Brain microvascular endothelial cell (primary cell): ENCODE measurements at regions not wholly inside any gene's neighbourhood (a gene's known extent, or its start where the extent isn't known, plus 50 kb on each side); places are given as distances from the start of the nearest gene placed in this dataset.
A peak's percentile ranks its signal among the peaks of the same experiment; 100 is the strongest.

Experiments
- DNase-seq: peaks from one replicate; pipeline ENCODE4 v3.0.0-alpha.2; 2020
- H3K27ac ChIP-seq: fragments of 250-450 bp; sonication (Bioruptor Pico); 2 replicates; pipeline ENCODE4 v1.5.1; 2020; ENCODE audit warnings: mild to moderate bottlenecking, moderate library complexity
- H3K27me3 ChIP-seq: fragments of 250-450 bp; sonication (Bioruptor Pico); replicated peaks from 2 replicates; pipeline ENCODE4 v1.5.1; 2020; ENCODE audit warnings: mild to moderate bottlenecking
- H3K36me3 ChIP-seq: fragments of 250-450 bp; sonication (Bioruptor Pico); replicated peaks from 2 replicates; pipeline ENCODE4 v1.5.1; 2020; ENCODE audit warnings: mild to moderate bottlenecking
- H3K4me3 ChIP-seq: 2 replicates; pipeline ENCODE4 v1.5.1; 2011; ENCODE audit warnings: low read depth, mild to moderate bottlenecking, control low read depth, low read length, moderate library complexity
- CTCF ChIP-seq: IDR thresholded peaks from 2 replicates; pipeline ENCODE4 v1.5.1; 2011; ENCODE audit warnings: low read depth, mild to moderate bottlenecking, moderate library complexity, low read length, control low read depth, inconsistent platforms; ENCODE audit errors: missing control alignments
- in situ Hi-C: cut with HindIII; loops from 2 replicates; pipeline ENCODE4 v1.10.0; 2017; ENCODE audit warnings: low sequenced_read_pairs, low pct_ligation_motif_present

- no peak for DNase-seq
- H3K27ac ChIP-seq = no peak overlapping the region
- H3K27me3 ChIP-seq = no peaks in the 10 kb centered on the region
- no peak overlapping the region for H3K4me3 ChIP-seq
- no peaks in the 10 kb centered on the region for H3K36me3 ChIP-seq
- in situ Hi-C loops = no loop called here
- TF ChIP-seq CTCF = no peak
Observed at GRCh38 chr10:10897400-10897799, 120.3 kb upstream of the CELF2 start.

- Histone ChIP-seq H3K27me3 (no peaks in the 10 kb centered on the region), H3K36me3 (no peaks in the 10 kb centered on the region), H3K27ac (no peak overlapping the region), H3K4me3 (no peak overlapping the region)
- DNase-seq = no peak
- no peak for TF ChIP-seq CTCF
- in situ Hi-C loops = no loop called here
Observed at GRCh38 chr10:10901906-10902305, 115.8 kb upstream of the CELF2 start.

- H3K27ac ChIP-seq = no peak overlapping the region
- TF ChIP-seq CTCF = no peak
- no peak overlapping the region for H3K4me3 ChIP-seq
- in situ Hi-C loops = no loop called here
- DNase-seq = no peak
- H3K36me3 ChIP-seq = no peaks in the 10 kb centered on the region
- H3K27me3 ChIP-seq = no peaks in the 10 kb centered on the region
Observed at GRCh38 chr10:10902951-10903350, 114.7 kb upstream of the CELF2 start.

- no peaks in the 10 kb centered on the region for H3K27me3 ChIP-seq
- no peak overlapping the region for H3K4me3 ChIP-seq
- TF ChIP-seq CTCF = peak; percentile 6
- H3K36me3 ChIP-seq = no peaks in the 10 kb centered on the region
- no peak for DNase-seq
- in situ Hi-C loops = no loop called here
- no peak overlapping the region for H3K27ac ChIP-seq
Observed at GRCh38 chr10:10903620-10904019, 114.1 kb upstream of the CELF2 start.

GRCh38 chr10:10910634-10911033 lies 107.0 kb upstream of the CELF2 start:
- Histone ChIP-seq H3K27me3 (no peaks in the 10 kb centered on the region), H3K27ac (peak overlapping the region; percentile 75), H3K36me3 (no peaks in the 10 kb centered on the region), H3K4me3 (no peak overlapping the region)
- in situ Hi-C loops = no loop called here
- no peak for TF ChIP-seq CTCF
- DNase-seq = no peak

- Histone ChIP-seq H3K4me3 (no peak overlapping the region), H3K27me3 (no peaks in the 10 kb centered on the region), H3K36me3 (no peaks in the 10 kb centered on the region), H3K27ac (peak overlapping the region; percentile 75)
- DNase-seq = no peak
- in situ Hi-C loops = no loop called here
- no peak for TF ChIP-seq CTCF
Observed at GRCh38 chr10:10911035-10911434, 106.6 kb upstream of the CELF2 start.
